ENCODE measurements at regions not wholly inside any gene's neighbourhood (a gene's known extent, or its start where the extent isn't known, plus 50 kb on each side); places are given as distances from the start of the nearest gene placed in this dataset.
"Not testable (repeated sequence)": the region's sequence is repeated elsewhere in the genome, so short reads cannot be mapped to it uniquely, and the experiment has no call there.

- DNase-seq, result not testable (repeated sequence)
Observed at GRCh38 chr7:128561116-128561722, 84.7 kb downstream of the METTL2B start.

GRCh38 chr7:128562795-128563194 lies 86.2 kb downstream of the METTL2B start:
- not testable (repeated sequence) for DNase-seq

GRCh38 chr7:128564123-128564700 lies 87.7 kb downstream of the METTL2B start:
- not testable (repeated sequence) for DNase-seq

- not testable (repeated sequence) for DNase-seq
Observed at GRCh38 chr7:128564932-128565864, 88.7 kb downstream of the METTL2B start.

- DNase-seq, result not testable (repeated sequence)
Observed at GRCh38 chr7:128575277-128575676, 96.8 kb upstream of the GARIN1A start.

- DNase-seq, result not testable (repeated sequence)
Observed at GRCh38 chr7:128576953-128577352, 95.1 kb upstream of the GARIN1A start.

- not testable (repeated sequence) for DNase-seq
Observed at GRCh38 chr7:128579843-128580242, 92.2 kb upstream of the GARIN1A start.

GRCh38 chr7:128581100-128581499 lies 91.0 kb upstream of the GARIN1A start:
- not testable (repeated sequence) for DNase-seq

- not testable (repeated sequence) for DNase-seq
Observed at GRCh38 chr7:128581825-128582561, 90.1 kb upstream of the GARIN1A start.

GRCh38 chr7:128586715-128587114 lies 85.4 kb upstream of the GARIN1A start:
- not testable (repeated sequence) for DNase-seq

- DNase-seq, result no peak
Observed at GRCh38 chr7:128591705-128592104, 80.4 kb upstream of the GARIN1A start.

GRCh38 chr7:128592209-128592608 lies 79.9 kb upstream of the GARIN1A start:
- DNase-seq, result not testable (repeated sequence)

GRCh38 chr7:128594061-128594460 lies 78.0 kb upstream of the GARIN1A start:
- not testable (repeated sequence) for DNase-seq

- DNase-seq, result not testable (repeated sequence)
Observed at GRCh38 chr7:128596336-128597128, 75.6 kb upstream of the GARIN1A start.

GRCh38 chr7:128598946-128599345 lies 73.1 kb upstream of the GARIN1A start:
- not testable (repeated sequence) for DNase-seq

GRCh38 chr7:128608678-128609421 lies 63.2 kb upstream of the GARIN1A start:
- DNase-seq, result peak; percentile 25

GRCh38 chr7:128613366-128613765 lies 58.7 kb upstream of the GARIN1A start:
- not testable (repeated sequence) for DNase-seq

- not testable (repeated sequence) for DNase-seq
Observed at GRCh38 chr7:128614812-128615211, 57.3 kb upstream of the GARIN1A start.

GRCh38 chr7:128616799-128617198 lies 55.3 kb upstream of the GARIN1A start:
- DNase-seq, result not testable (repeated sequence)

Data from left kidney (tissue), 1 donor.